Heart left ventricle (tissue), 13 donors: ENCODE measurements at regions not wholly inside any gene's neighbourhood (a gene's known extent, or its start where the extent isn't known, plus 50 kb on each side); places are given as distances from the start of the nearest gene placed in this dataset.
"Not testable (repeated sequence)": the region's sequence is repeated elsewhere in the genome, so short reads cannot be mapped to it uniquely, and the experiment has no call there.

Experiments used
- POLR2A ChIP-seq, 2 donors: fragments of 450-650 bp; IDR thresholded peaks; one replicate each; pipeline ENCODE4 v1.6.1; 2017; ENCODE audit warnings: antibody characterized with exemption in 2 of 2, mild to moderate bottlenecking in 2 of 2, moderate library complexity in 2 of 2
- TF ChIP-seq, protein P1 (sequence below), 12 donors: fragments of 200-600 bp; sonication (generic) in 4 of 12; IDR thresholded peaks; one replicate each; pipeline versions ENCODE4 v1.5.0 to v1.8.0; 2018 to 2022; ENCODE audit warnings: antibody characterized with exemption in 12 of 12, mild to moderate bottlenecking in 5 of 12
- donor health status: ischemic (EF 13 %, LVEDD 7.1; RV severe dilation, severe dysfunction).
- donor health status: DM: no; HTN: yes; CAD: no.
- donor health status: DM: no; HTN: no; CAD: no.
- donor health status: ischemic (EF 25% LVEDD 6.9; RV normal size, moderate dysfunction).
- donor health status: ischemic (EF 25% LVEDD 5.7; RV mildly dilated, moderate dysfunction).
- donor health status: ischemic (EF 35%, LVEDD 5.7; RV mildly dilated, moderate dysfunction).
- donor health status: nonischemic (EF 11% LVEDD 7.7; RV severe dilation, severe dysfunction).
- donor health status: DM: yes; HTN: yes; CAD: no.
- donor health status: PGD.
- donor health status: ischemic (EF 29% LVEDD 5.4; RV normal size, mild dysfunction).
- donor health status: nonischemic (EF 23%, LVEDD 6.1; RV moderate dilation, normal function).

DNA sequence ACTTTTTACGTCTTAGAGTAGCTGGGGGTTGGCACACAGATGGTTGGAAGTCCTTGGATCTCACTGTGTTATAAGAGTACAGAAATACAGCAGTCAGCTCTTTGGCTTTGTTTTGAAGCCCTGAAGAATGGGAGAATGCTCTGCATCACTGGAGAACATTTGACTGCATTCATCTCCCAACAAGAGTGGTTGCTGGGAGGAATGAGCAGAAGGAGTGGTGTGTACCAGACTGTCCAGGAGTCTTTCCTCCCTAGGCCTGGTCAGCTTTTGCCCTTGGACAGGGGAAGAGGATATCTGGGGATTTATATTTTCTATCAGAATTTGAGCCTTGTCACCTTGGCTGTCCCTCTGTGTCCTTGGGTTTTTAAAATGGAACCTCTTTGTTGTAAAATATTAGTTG, 69.8 kb downstream of the SRGAP2 start:
- TF ChIP-seq POLR2A (IDR thresholded peaks at IDR 0.05), result not testable (repeated sequence)
- TF ChIP-seq, protein P1, sequence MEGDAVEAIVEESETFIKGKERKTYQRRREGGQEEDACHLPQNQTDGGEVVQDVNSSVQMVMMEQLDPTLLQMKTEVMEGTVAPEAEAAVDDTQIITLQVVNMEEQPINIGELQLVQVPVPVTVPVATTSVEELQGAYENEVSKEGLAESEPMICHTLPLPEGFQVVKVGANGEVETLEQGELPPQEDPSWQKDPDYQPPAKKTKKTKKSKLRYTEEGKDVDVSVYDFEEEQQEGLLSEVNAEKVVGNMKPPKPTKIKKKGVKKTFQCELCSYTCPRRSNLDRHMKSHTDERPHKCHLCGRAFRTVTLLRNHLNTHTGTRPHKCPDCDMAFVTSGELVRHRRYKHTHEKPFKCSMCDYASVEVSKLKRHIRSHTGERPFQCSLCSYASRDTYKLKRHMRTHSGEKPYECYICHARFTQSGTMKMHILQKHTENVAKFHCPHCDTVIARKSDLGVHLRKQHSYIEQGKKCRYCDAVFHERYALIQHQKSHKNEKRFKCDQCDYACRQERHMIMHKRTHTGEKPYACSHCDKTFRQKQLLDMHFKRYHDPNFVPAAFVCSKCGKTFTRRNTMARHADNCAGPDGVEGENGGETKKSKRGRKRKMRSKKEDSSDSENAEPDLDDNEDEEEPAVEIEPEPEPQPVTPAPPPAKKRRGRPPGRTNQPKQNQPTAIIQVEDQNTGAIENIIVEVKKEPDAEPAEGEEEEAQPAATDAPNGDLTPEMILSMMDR (IDR thresholded peaks at IDR 0.05), result not testable (repeated sequence)
